VCaP (cell line): ENCODE measurements at regions not wholly inside any gene's neighbourhood (a gene's known extent, or its start where the extent isn't known, plus 50 kb on each side); places are given as distances from the start of the nearest gene placed in this dataset.

ENCODE experiments used
- H3K27ac ChIP-seq: fragments of 450-650 bp; 2 replicates; pipeline ENCODE4 v1.5.1; 2017
- TF ChIP-seq, protein P1 (sequence below): fragments of 450-650 bp; conservative IDR thresholded peaks from 2 replicates; pipeline ENCODE4 v1.5.1; 2017; ENCODE audit warnings: mild to moderate bottlenecking, moderate library complexity

DNA sequence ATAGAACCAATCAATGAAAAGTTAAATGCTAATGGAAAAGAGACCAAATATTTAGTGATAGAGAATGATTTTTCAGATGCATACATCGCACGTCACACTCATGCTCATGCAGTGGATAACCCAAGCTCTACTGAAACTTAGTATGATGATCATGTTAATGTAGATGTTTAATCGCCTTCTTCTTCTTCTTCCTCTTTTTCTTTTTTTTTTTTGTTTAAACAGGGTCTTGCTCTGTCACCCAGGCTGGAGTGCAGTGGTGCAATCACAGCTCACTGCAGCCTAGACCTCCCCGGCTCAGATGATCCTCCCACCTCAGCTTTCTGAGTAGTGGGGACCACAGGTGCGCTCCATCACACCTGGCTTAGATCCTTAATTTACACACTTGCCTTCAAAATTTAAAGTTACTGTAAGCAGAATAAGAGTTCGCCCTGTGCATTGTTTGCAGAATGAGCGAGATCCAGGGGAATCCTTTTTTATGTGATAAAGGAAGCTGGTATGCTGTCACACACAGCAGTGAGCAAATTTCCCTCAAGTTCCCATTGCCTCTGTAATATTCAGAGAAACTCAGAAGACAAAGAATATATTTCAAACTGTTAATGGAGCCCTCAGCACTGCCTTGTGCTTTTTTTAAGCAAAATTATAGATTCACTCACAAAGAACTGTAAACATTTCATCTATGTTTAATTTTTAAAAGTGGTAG lies 194.2 kb upstream of the SGK1 start:
- no peak overlapping the region for H3K27ac ChIP-seq
- TF ChIP-seq, protein P1, sequence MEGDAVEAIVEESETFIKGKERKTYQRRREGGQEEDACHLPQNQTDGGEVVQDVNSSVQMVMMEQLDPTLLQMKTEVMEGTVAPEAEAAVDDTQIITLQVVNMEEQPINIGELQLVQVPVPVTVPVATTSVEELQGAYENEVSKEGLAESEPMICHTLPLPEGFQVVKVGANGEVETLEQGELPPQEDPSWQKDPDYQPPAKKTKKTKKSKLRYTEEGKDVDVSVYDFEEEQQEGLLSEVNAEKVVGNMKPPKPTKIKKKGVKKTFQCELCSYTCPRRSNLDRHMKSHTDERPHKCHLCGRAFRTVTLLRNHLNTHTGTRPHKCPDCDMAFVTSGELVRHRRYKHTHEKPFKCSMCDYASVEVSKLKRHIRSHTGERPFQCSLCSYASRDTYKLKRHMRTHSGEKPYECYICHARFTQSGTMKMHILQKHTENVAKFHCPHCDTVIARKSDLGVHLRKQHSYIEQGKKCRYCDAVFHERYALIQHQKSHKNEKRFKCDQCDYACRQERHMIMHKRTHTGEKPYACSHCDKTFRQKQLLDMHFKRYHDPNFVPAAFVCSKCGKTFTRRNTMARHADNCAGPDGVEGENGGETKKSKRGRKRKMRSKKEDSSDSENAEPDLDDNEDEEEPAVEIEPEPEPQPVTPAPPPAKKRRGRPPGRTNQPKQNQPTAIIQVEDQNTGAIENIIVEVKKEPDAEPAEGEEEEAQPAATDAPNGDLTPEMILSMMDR: no peak

- TF ChIP-seq, protein P1: no peak
- no peak overlapping the region for H3K27ac ChIP-seq
Measured at GRCh38 chr6:134510920-134511319, 193.0 kb upstream of the SGK1 start.

DNA sequence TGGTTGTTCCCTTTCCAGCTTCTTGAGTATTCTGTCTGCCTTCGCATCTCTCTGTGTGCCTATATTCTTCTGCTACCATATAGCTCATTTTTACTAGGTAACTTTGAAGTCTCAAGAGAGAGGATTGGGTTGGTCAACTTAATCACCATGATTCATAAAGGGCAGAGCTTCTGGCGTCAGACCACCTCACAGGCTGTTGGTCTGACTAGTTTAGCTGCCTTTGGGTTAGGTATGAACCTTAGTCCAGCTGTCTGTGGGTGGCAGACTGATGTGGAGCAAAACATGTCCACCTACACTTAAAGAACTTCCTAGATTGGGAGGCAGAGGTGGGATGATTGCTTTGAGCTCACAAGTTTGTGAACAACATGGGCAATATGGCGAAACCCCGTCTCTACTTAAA lies 192.2 kb upstream of the SGK1 start:
- TF ChIP-seq, protein P1: no peak
- H3K27ac ChIP-seq: no peak overlapping the region

- H3K27ac ChIP-seq: no peak overlapping the region
- TF ChIP-seq, protein P1: no peak
Measured at GRCh38 chr6:134508862-134509498, 191.1 kb upstream of the SGK1 start.

- TF ChIP-seq, protein P1: no peak
- H3K27ac ChIP-seq: no peak overlapping the region
Measured at GRCh38 chr6:134506162-134506561, 188.2 kb upstream of the SGK1 start.

DNA sequence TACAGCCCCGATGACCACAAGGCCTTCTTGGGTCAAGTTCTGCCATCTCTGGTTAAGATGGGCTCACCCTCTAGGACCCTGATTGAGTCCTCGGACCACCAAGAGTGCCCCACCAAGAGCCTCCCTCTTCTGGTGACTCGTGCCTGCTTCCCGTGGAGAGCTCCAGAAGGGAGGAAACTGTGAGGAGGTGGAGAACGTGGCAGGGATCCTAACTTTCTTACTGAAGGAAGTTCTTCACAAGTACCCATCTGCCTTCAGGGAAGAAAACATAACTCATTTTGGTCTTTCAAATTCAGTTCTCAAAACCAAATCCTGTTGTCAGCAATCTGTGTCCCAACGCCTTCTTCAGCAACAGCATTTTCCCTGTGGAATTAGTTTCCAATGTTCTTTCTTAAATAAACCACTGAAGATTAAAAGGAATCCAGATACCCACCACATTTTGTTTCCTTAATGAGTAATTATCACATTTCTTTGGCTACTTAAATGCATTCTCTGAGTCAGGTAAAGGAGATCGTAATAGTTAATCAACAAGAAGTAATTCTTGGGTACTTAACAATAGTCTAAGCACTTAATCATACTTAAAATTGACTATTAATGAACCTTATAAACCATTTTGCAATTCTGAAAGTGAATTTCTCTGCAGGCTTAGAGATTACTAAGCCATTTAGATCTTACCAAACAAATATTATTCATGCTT lies 185.8 kb upstream of the SGK1 start:
- H3K27ac ChIP-seq: no peak overlapping the region
- TF ChIP-seq, protein P1: no peak
